HG02885 (cell line): ENCODE measurements at regions not wholly inside any gene's neighbourhood (a gene's known extent, or its start where the extent isn't known, plus 50 kb on each side); places are given as distances from the start of the nearest gene placed in this dataset.
"Not testable (repeated sequence)": the region's sequence is repeated elsewhere in the genome, so short reads cannot be mapped to it uniquely, and the experiment has no call there.

Source experiments
- ATAC-seq: cut with Tn5 transposase; IDR thresholded peaks from one replicate; pipeline ENCODE4 v1.9.1; 2021; ENCODE audit warnings: mild to moderate bottlenecking; ENCODE audit not compliant: unreplicated experiment, poor library complexity

GRCh38 chr17:54626146-54626703 lies 274.4 kb upstream of the TOM1L1 start:
- no peak for ATAC-seq

GRCh38 chr17:54639426-54639825 lies 261.2 kb upstream of the TOM1L1 start:
- ATAC-seq = not testable (repeated sequence)

GRCh38 chr17:54662978-54663876 lies 237.4 kb upstream of the TOM1L1 start:
- no peak for ATAC-seq

GRCh38 chr17:54666559-54666958 lies 234.1 kb upstream of the TOM1L1 start:
- ATAC-seq = no peak

- ATAC-seq = no peak
Observed at GRCh38 chr17:54678158-54678557, 222.5 kb upstream of the TOM1L1 start.

GRCh38 chr17:54680410-54680809 lies 220.2 kb upstream of the TOM1L1 start:
- ATAC-seq = no peak

- ATAC-seq = no peak
Observed at GRCh38 chr17:54694287-54694887, 206.3 kb upstream of the TOM1L1 start.

- ATAC-seq = not testable (repeated sequence)
Observed at GRCh38 chr17:54712798-54713197, 187.9 kb upstream of the TOM1L1 start.

- no peak for ATAC-seq
Observed at GRCh38 chr17:54718286-54718685, 182.4 kb upstream of the TOM1L1 start.

- ATAC-seq = no peak
Observed at GRCh38 chr17:54727624-54728023, 173.0 kb upstream of the TOM1L1 start.

GRCh38 chr17:54736573-54736972 lies 164.1 kb upstream of the TOM1L1 start:
- ATAC-seq = no peak

- no peak for ATAC-seq
Observed at GRCh38 chr17:54738496-54738895, 162.2 kb upstream of the TOM1L1 start.

- no peak for ATAC-seq
Observed at GRCh38 chr17:54744750-54745149, 155.9 kb upstream of the TOM1L1 start.

- ATAC-seq = no peak
Observed at GRCh38 chr17:54745239-54745638, 155.4 kb upstream of the TOM1L1 start.

- no peak for ATAC-seq
Observed at GRCh38 chr17:54745862-54746261, 154.8 kb upstream of the TOM1L1 start.

GRCh38 chr17:54749157-54749556 lies 151.5 kb upstream of the TOM1L1 start:
- no peak for ATAC-seq

- peak; percentile 44 for ATAC-seq
Observed at GRCh38 chr17:54754560-54754959, 146.1 kb upstream of the TOM1L1 start.

- ATAC-seq = no peak
Observed at GRCh38 chr17:54760836-54761235, 139.8 kb upstream of the TOM1L1 start.

- no peak for ATAC-seq
Observed at GRCh38 chr17:54770836-54771235, 129.8 kb upstream of the TOM1L1 start.

- ATAC-seq = no peak
Observed at GRCh38 chr17:54771409-54771915, 129.2 kb upstream of the TOM1L1 start.

- ATAC-seq = no peak
Observed at GRCh38 chr17:54780238-54780637, 120.4 kb upstream of the TOM1L1 start.
